ENCODE measurements at regions not wholly inside any gene's neighbourhood (a gene's known extent, or its start where the extent isn't known, plus 50 kb on each side); places are given as distances from the start of the nearest gene placed in this dataset.

GRCh38 chr3:59335338-59335737, 285.5 kb upstream of the CFAP20DC start:
- DNase-seq, result no peak
- Histone ChIP-seq H3K27me3 (no peaks in the 10 kb centered on the region), H3K9me3 (no peaks in the 10 kb centered on the region), H3K4me3 (no peak overlapping the region), H3K36me3 (no peaks in the 10 kb centered on the region)

- Histone ChIP-seq H3K9me3 (no peaks in the 10 kb centered on the region), H3K27me3 (no peaks in the 10 kb centered on the region), H3K4me3 (no peak overlapping the region), H3K36me3 (no peaks in the 10 kb centered on the region)
- no peak for DNase-seq
Measured at GRCh38 chr3:59334585-59334984, 284.8 kb upstream of the CFAP20DC start.

DNA sequence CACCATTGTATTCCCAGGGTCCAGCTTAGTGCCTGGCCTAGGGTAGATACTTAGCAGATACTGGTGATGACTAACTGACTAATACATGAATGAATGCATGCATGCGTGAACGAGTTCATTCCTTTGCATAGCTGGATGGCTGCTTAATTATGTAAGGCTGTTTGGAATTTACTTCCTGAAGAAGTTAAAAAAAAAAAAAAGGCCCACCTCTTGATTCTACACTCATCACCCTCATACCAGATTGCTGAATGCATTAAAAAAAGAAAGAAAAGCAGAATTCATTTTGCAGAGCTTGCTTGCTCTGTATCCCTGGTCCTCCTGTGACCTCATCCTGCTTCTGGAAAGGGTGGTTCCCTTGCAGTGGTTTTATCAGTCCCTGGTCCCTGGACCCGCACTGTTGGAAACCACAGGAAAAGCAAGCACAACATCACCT, 277.6 kb upstream of the CFAP20DC start:
- Histone ChIP-seq H3K27me3 (no peaks in the 10 kb centered on the region), H3K4me3 (no peak overlapping the region), H3K36me3 (no peaks in the 10 kb centered on the region), H3K9me3 (no peaks in the 10 kb centered on the region)
- DNase-seq, result peak; percentile 70

DNA sequence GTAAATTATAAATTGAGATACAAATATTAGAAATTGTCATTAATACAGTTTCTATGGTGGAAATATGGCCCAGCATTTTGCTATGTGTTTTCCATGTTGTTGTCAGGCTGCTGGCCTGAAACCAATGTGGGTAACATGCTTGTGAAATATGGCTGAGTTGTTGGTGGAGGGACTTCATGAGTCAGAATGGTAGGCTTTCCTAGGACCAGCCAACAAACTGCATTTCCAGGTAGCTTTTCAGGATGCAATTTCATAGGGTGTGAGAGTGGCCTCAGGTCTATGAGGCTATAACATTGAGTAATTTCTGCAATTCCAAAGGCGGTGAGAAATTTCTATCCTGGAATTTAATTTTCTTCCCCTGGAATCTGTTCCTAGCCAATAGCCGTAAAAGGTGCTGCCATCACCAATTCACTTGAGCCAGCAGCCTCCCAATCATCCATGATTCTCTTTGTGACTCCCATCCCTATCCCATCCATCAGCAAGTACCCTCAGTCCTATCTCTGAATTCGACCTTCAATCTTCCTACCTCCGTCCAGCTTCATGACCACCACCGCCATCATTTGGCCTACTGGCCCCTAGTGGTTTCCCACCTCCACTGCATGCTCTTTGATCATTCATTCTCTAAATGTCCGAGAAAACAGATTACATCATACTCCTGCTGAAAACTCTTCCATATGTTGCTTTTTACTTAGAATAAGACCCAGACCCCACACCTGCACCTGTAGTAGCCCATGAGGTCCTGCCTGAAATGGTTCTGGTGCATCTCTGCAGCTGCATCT, 276.6 kb upstream of the CFAP20DC start:
- H3K9me3 ChIP-seq, result no peaks in the 10 kb centered on the region
- H3K36me3 ChIP-seq, result no peaks in the 10 kb centered on the region
- no peaks in the 10 kb centered on the region for H3K27me3 ChIP-seq
- H3K4me3 ChIP-seq, result no peak overlapping the region
- no peak for DNase-seq

- Histone ChIP-seq H3K27me3 (no peaks in the 10 kb centered on the region), H3K4me3 (no peak overlapping the region), H3K9me3 (no peaks in the 10 kb centered on the region), H3K36me3 (no peaks in the 10 kb centered on the region)
- DNase-seq, result no peak
Measured at GRCh38 chr3:59321881-59322540, 272.2 kb upstream of the CFAP20DC start.

- H3K36me3 ChIP-seq, result no peaks in the 10 kb centered on the region
- H3K4me3 ChIP-seq, result no peak overlapping the region
- H3K27me3 ChIP-seq, result no peaks in the 10 kb centered on the region
- H3K9me3 ChIP-seq, result no peaks in the 10 kb centered on the region
- no peak for DNase-seq
Measured at GRCh38 chr3:59320080-59320479, 270.3 kb upstream of the CFAP20DC start.

DNA sequence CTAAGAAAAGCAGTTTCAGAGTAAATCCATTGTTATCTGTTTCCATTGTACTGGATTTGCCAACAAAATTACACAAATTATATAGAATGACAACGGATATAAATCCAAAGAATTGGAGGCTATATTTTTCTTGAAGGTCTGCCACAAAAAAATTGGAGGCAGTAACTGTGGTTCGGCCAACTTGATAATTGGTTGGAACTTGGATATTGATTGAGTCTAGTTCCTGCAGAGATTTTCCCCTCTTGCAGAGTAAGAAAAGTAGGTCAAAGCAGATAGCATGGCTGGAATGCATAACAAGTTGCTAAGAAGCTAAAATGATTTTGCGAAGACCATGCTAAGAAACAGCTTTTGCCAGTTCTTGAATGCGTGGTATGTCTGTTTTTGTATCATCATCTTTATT, 269.6 kb upstream of the CFAP20DC start:
- DNase-seq, result no peak
- H3K9me3 ChIP-seq, result no peaks in the 10 kb centered on the region
- H3K36me3 ChIP-seq, result no peaks in the 10 kb centered on the region
- no peak overlapping the region for H3K4me3 ChIP-seq
- H3K27me3 ChIP-seq, result no peaks in the 10 kb centered on the region

DNA sequence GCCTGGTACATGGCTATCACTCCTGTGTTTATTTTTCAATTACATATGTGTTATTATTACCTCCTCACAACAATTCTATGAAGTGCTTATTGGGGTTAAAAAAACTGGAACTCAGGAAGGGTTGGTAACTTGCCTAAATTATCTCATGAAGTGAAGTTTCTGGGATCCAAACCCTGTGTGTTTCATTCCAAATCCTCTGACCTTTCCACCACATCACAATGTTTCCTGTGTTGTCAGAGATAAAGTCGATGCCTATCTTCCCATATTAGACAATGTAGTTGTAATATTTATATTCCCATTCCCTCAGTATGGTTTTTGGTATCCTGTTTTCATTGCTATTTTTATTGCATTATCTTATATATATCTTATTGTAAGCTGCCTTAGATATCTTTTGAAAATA, 269.1 kb upstream of the CFAP20DC start:
- Histone ChIP-seq H3K36me3 (no peaks in the 10 kb centered on the region), H3K4me3 (no peak overlapping the region), H3K27me3 (no peaks in the 10 kb centered on the region), H3K9me3 (no peaks in the 10 kb centered on the region)
- no peak for DNase-seq

DNA sequence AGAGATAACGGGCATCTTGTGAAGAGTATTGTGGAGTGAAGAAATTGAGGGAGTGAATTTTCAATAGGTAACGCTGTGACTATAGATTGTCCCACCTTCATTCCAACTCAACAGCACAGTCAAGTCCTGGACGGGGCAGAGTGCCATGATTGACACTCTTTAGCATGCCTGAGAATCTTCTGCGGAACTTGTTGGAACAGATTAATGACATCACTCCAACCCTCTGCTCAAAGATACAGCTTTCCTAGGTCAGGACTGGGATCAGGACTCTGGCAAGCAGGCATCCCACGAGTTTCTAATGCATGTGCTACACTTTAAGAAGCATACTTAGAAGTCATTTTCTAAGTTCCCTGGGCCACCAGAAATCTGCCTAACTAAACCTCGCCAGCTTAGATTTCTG, 267.6 kb upstream of the CFAP20DC start:
- H3K27me3 ChIP-seq, result no peaks in the 10 kb centered on the region

DNA sequence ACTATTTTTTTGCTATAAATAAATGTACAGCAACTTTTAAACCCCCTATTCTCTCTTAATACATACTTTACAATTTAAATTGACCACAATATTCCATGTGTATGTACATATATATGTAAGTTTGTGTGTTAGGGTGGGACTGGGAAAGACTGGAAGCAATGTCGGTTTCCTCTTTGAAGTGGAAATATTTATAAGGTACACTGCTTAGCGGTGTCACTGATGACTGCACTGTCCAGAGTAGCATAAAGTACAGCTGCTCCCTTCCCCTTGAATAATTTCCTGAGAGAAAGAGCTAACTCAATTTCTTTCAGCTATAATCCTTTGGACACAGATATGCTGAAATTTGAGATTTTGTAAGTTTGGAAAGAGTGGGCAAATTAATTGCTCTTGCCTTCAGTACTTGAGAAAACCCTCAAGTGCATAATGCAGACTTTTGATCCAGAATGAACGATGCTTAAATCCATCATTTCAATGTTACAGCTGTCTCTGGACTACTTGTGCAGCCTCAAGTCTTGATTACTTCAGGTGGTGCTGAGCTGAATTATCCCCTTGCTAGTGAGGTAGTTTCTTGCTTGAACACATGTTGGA, 267.0 kb upstream of the CFAP20DC start:
- no peaks in the 10 kb centered on the region for H3K36me3 ChIP-seq
- H3K9me3 ChIP-seq, result no peaks in the 10 kb centered on the region
- no peak for DNase-seq
- no peaks in the 10 kb centered on the region for H3K27me3 ChIP-seq
- no peak overlapping the region for H3K4me3 ChIP-seq

More for the DNA sequence above, 267.6 kb upstream of the CFAP20DC start:
- no peaks in the 10 kb centered on the region for H3K36me3 ChIP-seq
- H3K9me3 ChIP-seq, result no peaks in the 10 kb centered on the region
- no peak overlapping the region for H3K4me3 ChIP-seq
- DNase-seq, result no peak

GRCh38 chr3:59313365-59313764, 263.5 kb upstream of the CFAP20DC start:
- DNase-seq, result peak; percentile 50
- Histone ChIP-seq H3K36me3 (no peaks in the 10 kb centered on the region), H3K9me3 (no peaks in the 10 kb centered on the region), H3K27me3 (no peaks in the 10 kb centered on the region), H3K4me3 (no peak overlapping the region)

DNA sequence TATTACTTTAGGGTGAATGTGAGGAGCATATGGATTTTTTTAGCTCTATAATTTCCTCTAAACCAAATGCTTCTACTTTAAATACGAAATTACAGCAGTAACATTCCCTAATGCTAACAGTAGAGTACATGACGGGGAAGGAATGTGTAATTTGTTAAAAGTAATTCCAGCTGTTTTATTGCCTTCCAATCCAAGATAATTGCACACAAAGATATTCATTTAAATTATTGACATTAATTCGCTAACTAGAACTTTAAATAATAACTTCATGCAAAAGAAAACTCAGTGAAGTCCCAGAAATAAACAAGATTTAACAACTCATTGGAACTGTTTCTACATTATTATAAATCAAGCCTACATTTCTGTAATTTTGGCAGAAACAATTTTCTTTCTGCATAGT, 261.4 kb upstream of the CFAP20DC start:
- H3K27me3 ChIP-seq, result no peaks in the 10 kb centered on the region
- H3K9me3 ChIP-seq, result no peaks in the 10 kb centered on the region
- no peak overlapping the region for H3K4me3 ChIP-seq
- no peaks in the 10 kb centered on the region for H3K36me3 ChIP-seq
- no peak for DNase-seq

GRCh38 chr3:59310736-59311135, 260.9 kb upstream of the CFAP20DC start:
- no peak overlapping the region for H3K4me3 ChIP-seq
- H3K27me3 ChIP-seq, result no peaks in the 10 kb centered on the region
- DNase-seq, result no peak
- H3K36me3 ChIP-seq, result no peaks in the 10 kb centered on the region
- no peaks in the 10 kb centered on the region for H3K9me3 ChIP-seq

GRCh38 chr3:59308684-59309083, 258.9 kb upstream of the CFAP20DC start:
- H3K27me3 ChIP-seq, result no peaks in the 10 kb centered on the region
- no peaks in the 10 kb centered on the region for H3K36me3 ChIP-seq
- no peak overlapping the region for H3K4me3 ChIP-seq
- no peak for DNase-seq
- no peaks in the 10 kb centered on the region for H3K9me3 ChIP-seq

DNA sequence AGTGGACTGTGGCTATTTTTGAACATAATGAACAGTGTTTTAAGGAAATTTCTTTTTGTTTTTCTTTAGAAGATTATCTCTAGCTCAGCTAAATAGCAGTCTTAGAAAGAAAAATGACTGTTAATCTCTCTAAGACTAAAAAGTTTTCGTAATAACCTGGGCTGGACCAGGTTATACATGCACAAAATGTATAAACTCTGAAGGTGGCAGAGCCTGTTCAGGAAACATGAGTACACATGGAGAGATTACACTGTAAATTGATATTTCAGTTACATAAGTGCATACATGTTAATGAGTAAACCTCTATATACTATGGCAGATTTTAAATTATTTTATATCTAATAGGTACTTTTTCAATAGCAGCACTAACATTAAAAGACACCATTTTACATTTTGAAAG, 258.2 kb upstream of the CFAP20DC start:
- H3K27me3 ChIP-seq, result no peaks in the 10 kb centered on the region
- no peak overlapping the region for H3K4me3 ChIP-seq
- no peak for DNase-seq
- H3K9me3 ChIP-seq, result no peaks in the 10 kb centered on the region
- no peaks in the 10 kb centered on the region for H3K36me3 ChIP-seq

DNA sequence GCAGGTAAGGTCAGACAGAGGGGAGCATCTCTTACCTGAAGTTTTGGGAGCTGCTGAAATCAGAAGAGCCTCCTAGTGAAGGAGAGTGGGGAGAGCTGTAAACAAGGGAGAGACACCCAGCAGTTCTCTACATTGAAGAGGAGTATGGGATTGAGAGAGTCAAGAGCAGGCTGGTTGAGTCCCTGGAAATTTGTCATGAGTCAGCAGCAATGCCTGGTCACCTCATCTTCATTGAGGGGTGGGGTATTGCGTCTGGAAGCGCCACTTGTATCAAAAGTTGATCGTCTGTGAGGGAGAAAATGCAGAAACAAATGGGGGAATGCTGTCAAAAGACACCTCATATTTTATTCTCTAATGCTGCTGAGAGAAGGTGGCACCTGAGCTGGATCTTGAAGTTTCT, 256.6 kb upstream of the CFAP20DC start:
- H3K9me3 ChIP-seq, result no peaks in the 10 kb centered on the region
- no peak overlapping the region for H3K4me3 ChIP-seq
- H3K27me3 ChIP-seq, result no peaks in the 10 kb centered on the region
- no peaks in the 10 kb centered on the region for H3K36me3 ChIP-seq
- no peak for DNase-seq

DNA sequence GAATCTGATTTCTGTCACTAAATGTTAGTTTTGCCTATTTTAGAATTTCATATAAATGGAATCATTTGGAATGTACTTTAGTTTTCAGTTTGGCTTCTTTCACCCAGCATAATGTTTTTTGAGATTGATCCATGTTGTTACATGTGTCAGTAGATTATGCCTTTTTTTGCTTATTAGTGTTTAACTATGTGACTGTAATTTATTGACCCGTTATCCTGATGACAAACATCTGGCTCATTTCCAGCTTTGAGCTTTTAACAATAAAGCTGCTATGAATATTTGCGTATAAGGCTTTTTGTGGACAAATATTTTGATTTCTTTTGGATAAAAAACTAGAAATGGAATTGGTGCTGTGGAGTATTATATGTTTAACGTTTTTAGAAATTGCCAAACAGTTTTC, 254.5 kb upstream of the CFAP20DC start:
- H3K36me3 ChIP-seq, result no peaks in the 10 kb centered on the region
- no peak overlapping the region for H3K4me3 ChIP-seq
- H3K9me3 ChIP-seq, result no peaks in the 10 kb centered on the region
- H3K27me3 ChIP-seq, result no peaks in the 10 kb centered on the region
- DNase-seq, result no peak

DNA sequence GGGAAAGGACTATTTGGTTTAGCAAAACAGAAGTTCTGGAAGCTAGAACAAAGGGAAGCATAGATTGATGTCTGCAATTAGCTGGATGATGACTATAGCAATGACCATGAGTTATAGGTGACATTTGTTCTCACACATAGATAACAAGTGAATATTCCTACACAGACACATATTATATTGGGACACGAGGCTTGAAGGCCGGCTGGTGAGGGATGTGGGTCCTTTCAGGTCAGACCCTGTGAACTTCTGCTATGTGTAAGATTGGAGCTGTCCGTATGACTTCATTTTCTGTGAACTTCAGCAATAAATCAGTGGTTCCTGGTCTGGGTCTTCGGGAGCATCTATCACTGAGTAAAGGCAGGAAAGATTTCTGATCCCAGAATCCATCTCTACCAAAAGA, 253.6 kb upstream of the CFAP20DC start:
- no peak overlapping the region for H3K4me3 ChIP-seq
- H3K36me3 ChIP-seq, result no peaks in the 10 kb centered on the region
- no peak for DNase-seq
- no peaks in the 10 kb centered on the region for H3K9me3 ChIP-seq
- H3K27me3 ChIP-seq, result no peaks in the 10 kb centered on the region

All from MG63 (cell line).